ENCODE measurements at regions not wholly inside any gene's neighbourhood (a gene's known extent, or its start where the extent isn't known, plus 50 kb on each side); places are given as distances from the start of the nearest gene placed in this dataset.

DNA sequence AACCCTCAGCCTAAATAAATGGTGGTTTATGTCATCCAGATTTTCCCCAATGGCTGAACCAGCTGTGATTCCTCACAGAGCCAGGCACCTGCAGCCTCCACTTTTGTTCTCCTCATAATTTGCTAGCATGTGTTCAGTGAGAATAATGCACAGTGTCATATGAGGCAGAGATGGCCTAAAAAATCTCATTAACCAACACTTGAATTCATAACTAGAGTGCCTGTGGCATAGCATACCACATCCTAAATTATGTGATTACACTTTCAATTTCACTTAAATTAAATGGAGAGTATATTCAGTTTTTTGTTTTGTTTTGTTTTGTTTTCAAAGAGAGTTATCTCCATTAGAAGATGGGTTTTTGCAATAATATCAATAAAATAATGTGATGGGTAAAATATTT is 488.0 kb downstream of the CBLN2 start:
- in situ Hi-C loops (cut with HindIII; ENCODE audit: low pct_unique_long_range_greater_than_20kb, low sequenced_read_pairs), result no loop called here

DNA sequence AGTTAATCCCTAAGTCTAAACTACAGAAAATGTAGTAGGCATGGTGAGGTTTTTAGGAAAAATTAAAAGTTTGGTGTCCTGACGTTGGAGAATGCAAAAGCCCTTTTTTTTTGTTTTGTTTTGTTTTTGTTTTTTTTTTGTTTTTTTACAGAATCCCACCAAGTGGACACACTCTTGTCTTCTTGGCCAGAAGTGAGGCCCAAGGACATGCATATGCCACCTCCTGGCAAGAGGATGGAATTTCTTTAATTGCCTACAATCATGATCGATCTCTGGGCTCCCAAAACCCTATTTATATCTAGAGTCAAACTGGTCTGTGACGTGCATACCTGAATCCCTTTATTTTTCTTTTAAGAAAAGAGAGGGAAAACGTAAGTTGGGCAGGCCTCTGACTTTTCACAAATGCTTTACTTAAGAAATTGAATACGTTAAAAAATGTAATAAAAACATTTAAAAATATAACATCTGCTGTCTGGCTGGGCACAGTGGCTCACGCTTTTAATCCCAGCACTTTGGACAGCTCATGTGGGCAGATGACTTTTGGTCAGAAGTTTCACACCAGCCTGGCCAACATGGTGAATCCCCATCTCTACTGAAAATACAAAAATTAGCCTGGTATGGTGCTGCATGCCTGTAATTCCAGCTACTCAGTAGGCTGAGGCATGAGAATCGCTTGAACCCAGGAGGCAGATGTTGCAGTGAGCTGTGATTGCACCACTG is 502.7 kb downstream of the CBLN2 start:
- in situ Hi-C loops (cut with HindIII; ENCODE audit: low pct_unique_long_range_greater_than_20kb, low sequenced_read_pairs) (no loop called here), intact Hi-C loops (cut with micrococcal nuclease; ENCODE audit: unreplicated experiment) (no loop called here)
- ATAC-seq, result no peak
- POLR2A ChIA-PET, result no interaction called here
- no peaks in the 10 kb centered on the region for H3K4me1 ChIP-seq (ENCODE audit: control insufficient read depth, insufficient read depth, low read length)
- no TSS peak for BruUV-seq (replicated peaks)
- no peak overlapping the region for H3K27ac ChIP-seq (ENCODE audit: low read length)
- TF ChIP-seq TCF7L2 (IDR thresholded peaks at IDR 0.05; ENCODE audit: low read depth, low read length), result no peak
- no peak for TF ChIP-seq SIN3A (IDR thresholded peaks at IDR 0.05; ENCODE audit: borderline replicate concordance, insufficient read depth, low read depth, low read length)
- TF ChIP-seq POLR2AphosphoS5 (IDR thresholded peaks at IDR 0.05; ENCODE audit: low read depth, low read length), result no peak
- TF ChIP-seq, protein P1, sequence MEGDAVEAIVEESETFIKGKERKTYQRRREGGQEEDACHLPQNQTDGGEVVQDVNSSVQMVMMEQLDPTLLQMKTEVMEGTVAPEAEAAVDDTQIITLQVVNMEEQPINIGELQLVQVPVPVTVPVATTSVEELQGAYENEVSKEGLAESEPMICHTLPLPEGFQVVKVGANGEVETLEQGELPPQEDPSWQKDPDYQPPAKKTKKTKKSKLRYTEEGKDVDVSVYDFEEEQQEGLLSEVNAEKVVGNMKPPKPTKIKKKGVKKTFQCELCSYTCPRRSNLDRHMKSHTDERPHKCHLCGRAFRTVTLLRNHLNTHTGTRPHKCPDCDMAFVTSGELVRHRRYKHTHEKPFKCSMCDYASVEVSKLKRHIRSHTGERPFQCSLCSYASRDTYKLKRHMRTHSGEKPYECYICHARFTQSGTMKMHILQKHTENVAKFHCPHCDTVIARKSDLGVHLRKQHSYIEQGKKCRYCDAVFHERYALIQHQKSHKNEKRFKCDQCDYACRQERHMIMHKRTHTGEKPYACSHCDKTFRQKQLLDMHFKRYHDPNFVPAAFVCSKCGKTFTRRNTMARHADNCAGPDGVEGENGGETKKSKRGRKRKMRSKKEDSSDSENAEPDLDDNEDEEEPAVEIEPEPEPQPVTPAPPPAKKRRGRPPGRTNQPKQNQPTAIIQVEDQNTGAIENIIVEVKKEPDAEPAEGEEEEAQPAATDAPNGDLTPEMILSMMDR (IDR thresholded peaks at IDR 0.05), result peak; percentile 21; the same call in 1 of the 2 replicates
- TF ChIP-seq, protein P2, sequence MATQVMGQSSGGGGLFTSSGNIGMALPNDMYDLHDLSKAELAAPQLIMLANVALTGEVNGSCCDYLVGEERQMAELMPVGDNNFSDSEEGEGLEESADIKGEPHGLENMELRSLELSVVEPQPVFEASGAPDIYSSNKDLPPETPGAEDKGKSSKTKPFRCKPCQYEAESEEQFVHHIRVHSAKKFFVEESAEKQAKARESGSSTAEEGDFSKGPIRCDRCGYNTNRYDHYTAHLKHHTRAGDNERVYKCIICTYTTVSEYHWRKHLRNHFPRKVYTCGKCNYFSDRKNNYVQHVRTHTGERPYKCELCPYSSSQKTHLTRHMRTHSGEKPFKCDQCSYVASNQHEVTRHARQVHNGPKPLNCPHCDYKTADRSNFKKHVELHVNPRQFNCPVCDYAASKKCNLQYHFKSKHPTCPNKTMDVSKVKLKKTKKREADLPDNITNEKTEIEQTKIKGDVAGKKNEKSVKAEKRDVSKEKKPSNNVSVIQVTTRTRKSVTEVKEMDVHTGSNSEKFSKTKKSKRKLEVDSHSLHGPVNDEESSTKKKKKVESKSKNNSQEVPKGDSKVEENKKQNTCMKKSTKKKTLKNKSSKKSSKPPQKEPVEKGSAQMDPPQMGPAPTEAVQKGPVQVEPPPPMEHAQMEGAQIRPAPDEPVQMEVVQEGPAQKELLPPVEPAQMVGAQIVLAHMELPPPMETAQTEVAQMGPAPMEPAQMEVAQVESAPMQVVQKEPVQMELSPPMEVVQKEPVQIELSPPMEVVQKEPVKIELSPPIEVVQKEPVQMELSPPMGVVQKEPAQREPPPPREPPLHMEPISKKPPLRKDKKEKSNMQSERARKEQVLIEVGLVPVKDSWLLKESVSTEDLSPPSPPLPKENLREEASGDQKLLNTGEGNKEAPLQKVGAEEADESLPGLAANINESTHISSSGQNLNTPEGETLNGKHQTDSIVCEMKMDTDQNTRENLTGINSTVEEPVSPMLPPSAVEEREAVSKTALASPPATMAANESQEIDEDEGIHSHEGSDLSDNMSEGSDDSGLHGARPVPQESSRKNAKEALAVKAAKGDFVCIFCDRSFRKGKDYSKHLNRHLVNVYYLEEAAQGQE (IDR thresholded peaks at IDR 0.05; ENCODE audit: insufficient read depth in 1 of 2, low read depth in 2 of 2, low read length in 1 of 2), result no peak
- CTCF ChIA-PET, result no interaction called here
- no peaks in the 10 kb centered on the region for H3K27me3 ChIP-seq (ENCODE audit: control insufficient read depth, insufficient read depth, low read length)
- H3K9me3 ChIP-seq (ENCODE audit: control insufficient read depth, insufficient read depth, low read depth, low read length), result no peaks in the 10 kb centered on the region
- no peak overlapping the region for H3K4me3 ChIP-seq (ENCODE audit: low read depth in 2 of 2, low read length in 2 of 2)
- no peaks in the 10 kb centered on the region for H3K36me3 ChIP-seq (ENCODE audit: control insufficient read depth, insufficient read depth, low read length)
- DNase-seq (ENCODE audit: low read depth, low spot score), result no peak

More for the DNA sequence above, 488.0 kb downstream of the CBLN2 start:
- intact Hi-C loops (cut with micrococcal nuclease; ENCODE audit: unreplicated experiment), result no loop called here
- H3K27me3 ChIP-seq (ENCODE audit: control insufficient read depth, insufficient read depth, low read length), result no peaks in the 10 kb centered on the region
- DNase-seq (ENCODE audit: low read depth, low spot score) (no peak), ATAC-seq (no peak)
- POLR2A ChIA-PET, result no interaction called here
- CTCF ChIA-PET, result no interaction called here
- H3K36me3 ChIP-seq (ENCODE audit: control insufficient read depth, insufficient read depth, low read length), result no peaks in the 10 kb centered on the region
- no peaks in the 10 kb centered on the region for H3K4me1 ChIP-seq (ENCODE audit: control insufficient read depth, insufficient read depth, low read length)
- H3K9me3 ChIP-seq (ENCODE audit: control insufficient read depth, insufficient read depth, low read depth, low read length), result no peaks in the 10 kb centered on the region
- TF ChIP-seq TCF7L2 (IDR thresholded peaks at IDR 0.05; ENCODE audit: low read depth, low read length) (no peak), POLR2AphosphoS5 (IDR thresholded peaks at IDR 0.05; ENCODE audit: low read depth, low read length) (no peak), SIN3A (IDR thresholded peaks at IDR 0.05; ENCODE audit: borderline replicate concordance, insufficient read depth, low read depth, low read length) (no peak)
- TF ChIP-seq, protein P2 (IDR thresholded peaks at IDR 0.05; ENCODE audit: insufficient read depth in 1 of 2, low read depth in 2 of 2, low read length in 1 of 2), result no peak
- TF ChIP-seq, protein P1 (IDR thresholded peaks at IDR 0.05), result no peak
- H3K27ac ChIP-seq (ENCODE audit: low read length), result no peak overlapping the region
- BruUV-seq (replicated peaks), result no TSS peak
- no peak overlapping the region for H3K4me3 ChIP-seq (ENCODE audit: low read depth in 2 of 2, low read length in 2 of 2)
